Endothelial cell (in vitro differentiated cells): ENCODE measurements at regions not wholly inside any gene's neighbourhood (a gene's known extent, or its start where the extent isn't known, plus 50 kb on each side); places are given as distances from the start of the nearest gene placed in this dataset.

Experiments used
- DNase-seq: peaks from one replicate; pipeline ENCODE4 v3.0.0; 2021; ENCODE audit warnings: low spot score
- H3K27ac Mint-ChIP-seq: one replicate; pipeline ENCODE4 v1.8.0; 2021; ENCODE audit warnings: mixed read lengths, inconsistent platforms; ENCODE audit not compliant: unreplicated experiment
- H3K27me3 Mint-ChIP-seq: one replicate; pipeline ENCODE4 v1.8.0; 2021; ENCODE audit warnings: mild to moderate bottlenecking, moderate library complexity, mixed read lengths, inconsistent platforms; ENCODE audit not compliant: unreplicated experiment
- H3K36me3 Mint-ChIP-seq: one replicate; pipeline ENCODE4 v1.8.0; 2021; ENCODE audit warnings: mild to moderate bottlenecking, low read depth, mixed read lengths, inconsistent platforms; ENCODE audit not compliant: unreplicated experiment
- H3K4me1 Mint-ChIP-seq: one replicate; pipeline ENCODE4 v1.8.0; 2021; ENCODE audit warnings: mild to moderate bottlenecking, mixed read lengths, inconsistent platforms; ENCODE audit not compliant: unreplicated experiment
- H3K4me3 Mint-ChIP-seq: one replicate; pipeline ENCODE4 v1.8.0; 2021; ENCODE audit warnings: mild to moderate bottlenecking, mixed read lengths, inconsistent platforms; ENCODE audit not compliant: unreplicated experiment
- H3K9me3 Mint-ChIP-seq: one replicate; pipeline ENCODE4 v1.8.0; 2021; ENCODE audit warnings: mixed read lengths, inconsistent platforms; ENCODE audit not compliant: unreplicated experiment
- TF ChIP-seq, protein P1 (sequence below): fragments of 200-600 bp; sonication (generic); IDR thresholded peaks from one replicate; pipeline ENCODE4 v1.5.0; 2021; ENCODE audit warnings: antibody characterized with exemption; ENCODE audit not compliant: unreplicated experiment

DNA sequence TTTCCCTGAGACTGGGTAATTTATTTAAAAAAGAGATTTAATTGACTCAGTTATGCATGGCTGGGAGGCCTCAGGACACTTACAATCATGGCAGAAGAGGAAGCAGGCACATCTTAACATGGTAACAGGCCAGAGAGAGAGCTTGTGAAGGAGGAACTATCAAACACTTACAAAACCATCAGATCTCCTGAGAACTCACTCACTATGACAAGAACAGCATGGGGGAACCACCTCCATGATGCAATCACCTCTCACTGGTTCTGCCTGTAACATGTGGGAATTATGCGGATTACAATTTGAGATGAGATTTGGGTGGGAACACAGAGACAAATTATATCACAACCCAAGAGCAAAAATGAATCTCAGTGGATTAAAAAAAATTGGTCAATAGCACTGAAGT is 416.0 kb upstream of the TMCO5A start:
- H3K27ac Mint-ChIP-seq: no peak overlapping the region
- no peaks in the 10 kb centered on the region for H3K36me3 Mint-ChIP-seq
- H3K9me3 Mint-ChIP-seq: no peaks in the 10 kb centered on the region
- TF ChIP-seq, protein P1, sequence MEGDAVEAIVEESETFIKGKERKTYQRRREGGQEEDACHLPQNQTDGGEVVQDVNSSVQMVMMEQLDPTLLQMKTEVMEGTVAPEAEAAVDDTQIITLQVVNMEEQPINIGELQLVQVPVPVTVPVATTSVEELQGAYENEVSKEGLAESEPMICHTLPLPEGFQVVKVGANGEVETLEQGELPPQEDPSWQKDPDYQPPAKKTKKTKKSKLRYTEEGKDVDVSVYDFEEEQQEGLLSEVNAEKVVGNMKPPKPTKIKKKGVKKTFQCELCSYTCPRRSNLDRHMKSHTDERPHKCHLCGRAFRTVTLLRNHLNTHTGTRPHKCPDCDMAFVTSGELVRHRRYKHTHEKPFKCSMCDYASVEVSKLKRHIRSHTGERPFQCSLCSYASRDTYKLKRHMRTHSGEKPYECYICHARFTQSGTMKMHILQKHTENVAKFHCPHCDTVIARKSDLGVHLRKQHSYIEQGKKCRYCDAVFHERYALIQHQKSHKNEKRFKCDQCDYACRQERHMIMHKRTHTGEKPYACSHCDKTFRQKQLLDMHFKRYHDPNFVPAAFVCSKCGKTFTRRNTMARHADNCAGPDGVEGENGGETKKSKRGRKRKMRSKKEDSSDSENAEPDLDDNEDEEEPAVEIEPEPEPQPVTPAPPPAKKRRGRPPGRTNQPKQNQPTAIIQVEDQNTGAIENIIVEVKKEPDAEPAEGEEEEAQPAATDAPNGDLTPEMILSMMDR: no peak
- DNase-seq: no peak
- no peaks in the 10 kb centered on the region for H3K4me1 Mint-ChIP-seq
- H3K27me3 Mint-ChIP-seq: no peaks in the 10 kb centered on the region
- no peak overlapping the region for H3K4me3 Mint-ChIP-seq

- no peak for DNase-seq
- Mint-ChIP-seq H3K9me3 (no peaks in the 10 kb centered on the region), H3K36me3 (no peaks in the 10 kb centered on the region), H3K27me3 (no peaks in the 10 kb centered on the region), H3K4me3 (no peak overlapping the region), H3K4me1 (no peaks in the 10 kb centered on the region), H3K27ac (no peak overlapping the region)
- TF ChIP-seq, protein P1: no peak
Observed at GRCh38 chr15:37520026-37520425, 414.4 kb upstream of the TMCO5A start.

- Mint-ChIP-seq H3K36me3 (no peaks in the 10 kb centered on the region), H3K27me3 (no peaks in the 10 kb centered on the region), H3K9me3 (no peaks in the 10 kb centered on the region), H3K4me3 (no peak overlapping the region), H3K4me1 (no peaks in the 10 kb centered on the region), H3K27ac (no peak overlapping the region)
- TF ChIP-seq, protein P1: no peak
- DNase-seq: no peak
Observed at GRCh38 chr15:37520882-37521281, 413.6 kb upstream of the TMCO5A start.

GRCh38 chr15:37524601-37525000 is 409.8 kb upstream of the TMCO5A start:
- Mint-ChIP-seq H3K9me3 (no peaks in the 10 kb centered on the region), H3K27ac (no peak overlapping the region), H3K36me3 (no peaks in the 10 kb centered on the region), H3K4me3 (no peak overlapping the region), H3K4me1 (no peaks in the 10 kb centered on the region), H3K27me3 (no peaks in the 10 kb centered on the region)
- TF ChIP-seq, protein P1: no peak
- no peak for DNase-seq

GRCh38 chr15:37528432-37528831 is 406.0 kb upstream of the TMCO5A start:
- no peaks in the 10 kb centered on the region for H3K4me1 Mint-ChIP-seq
- H3K4me3 Mint-ChIP-seq: no peak overlapping the region
- H3K27ac Mint-ChIP-seq: no peak overlapping the region
- H3K9me3 Mint-ChIP-seq: no peaks in the 10 kb centered on the region
- TF ChIP-seq, protein P1: no peak
- H3K27me3 Mint-ChIP-seq: no peaks in the 10 kb centered on the region
- no peak for DNase-seq
- no peaks in the 10 kb centered on the region for H3K36me3 Mint-ChIP-seq
